HG02870 (cell line): ENCODE measurements at regions not wholly inside any gene's neighbourhood (a gene's known extent, or its start where the extent isn't known, plus 50 kb on each side); places are given as distances from the start of the nearest gene placed in this dataset.

Experiments
- ATAC-seq: cut with Tn5 transposase; IDR thresholded peaks from one replicate; pipeline ENCODE4 v1.9.1; 2021; ENCODE audit warnings: mild to moderate bottlenecking, moderate library complexity; ENCODE audit not compliant: unreplicated experiment

DNA sequence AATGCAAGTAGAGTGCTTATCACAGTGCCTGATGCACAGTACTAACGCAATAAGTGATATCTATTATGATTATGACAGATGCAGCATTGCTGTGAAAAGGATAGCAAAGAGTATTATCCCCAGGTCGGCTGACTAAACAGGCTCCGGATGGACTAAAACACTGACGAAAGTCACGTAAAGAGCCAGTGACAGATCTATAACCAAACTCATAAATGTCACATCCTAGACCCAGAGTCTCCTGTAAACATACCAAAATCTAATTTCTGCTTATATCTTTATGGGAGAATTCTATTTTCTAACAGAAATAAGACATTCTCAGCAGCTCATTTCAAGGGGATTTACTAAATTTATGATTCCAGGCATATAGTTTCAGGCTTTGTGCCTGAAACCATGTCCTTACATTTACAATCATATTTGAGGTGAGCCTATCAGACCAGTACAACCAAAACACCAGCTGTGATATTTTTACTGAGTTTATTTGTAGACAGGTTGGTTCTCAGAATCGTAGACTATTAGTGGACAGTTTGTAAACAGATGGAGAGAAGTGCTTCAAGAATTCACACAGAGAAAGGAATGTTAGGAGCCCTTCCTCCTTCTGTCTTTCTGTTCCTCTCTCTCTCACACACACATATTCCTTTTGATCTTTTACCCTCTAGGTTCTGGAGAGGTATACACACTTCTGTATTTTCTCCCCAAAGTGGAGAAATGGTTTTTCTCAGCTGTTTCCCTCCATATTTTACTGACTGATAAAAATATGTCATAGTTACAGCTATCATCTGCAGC is 52.4 kb upstream of the WDR26 start:
- no peak for ATAC-seq

DNA sequence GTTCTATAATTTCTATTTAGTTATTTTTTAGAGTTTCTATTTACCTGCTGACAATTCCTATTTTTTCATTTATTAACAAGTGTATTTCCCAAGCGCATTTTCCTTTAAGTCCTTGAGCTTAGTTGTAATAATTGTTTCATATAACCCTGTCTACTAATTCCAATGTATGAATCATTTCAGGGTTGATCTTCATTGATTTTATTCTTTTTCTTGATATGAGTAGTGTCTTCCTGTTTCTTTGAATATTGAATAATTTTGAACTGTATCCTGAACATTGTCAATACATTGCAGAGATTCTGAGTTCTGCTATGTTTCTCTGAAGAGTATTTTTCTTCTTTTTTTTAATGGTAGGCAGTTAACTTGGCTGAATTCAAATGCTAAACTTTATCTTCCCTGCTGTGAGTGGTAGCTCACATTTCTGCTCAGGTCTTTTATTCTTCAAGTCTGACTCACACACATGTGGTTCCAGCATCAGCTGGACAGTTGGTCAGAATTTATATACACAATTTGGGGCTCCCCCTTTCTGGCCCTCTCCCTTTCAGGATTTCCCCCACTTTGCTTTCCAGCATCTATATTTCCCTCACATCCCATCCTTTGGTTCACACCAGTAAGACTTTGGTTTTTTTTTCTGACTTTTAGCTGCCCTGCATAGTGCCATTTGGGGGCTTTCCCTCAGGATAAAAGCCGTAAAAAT is 54.4 kb upstream of the WDR26 start:
- no peak for ATAC-seq

DNA sequence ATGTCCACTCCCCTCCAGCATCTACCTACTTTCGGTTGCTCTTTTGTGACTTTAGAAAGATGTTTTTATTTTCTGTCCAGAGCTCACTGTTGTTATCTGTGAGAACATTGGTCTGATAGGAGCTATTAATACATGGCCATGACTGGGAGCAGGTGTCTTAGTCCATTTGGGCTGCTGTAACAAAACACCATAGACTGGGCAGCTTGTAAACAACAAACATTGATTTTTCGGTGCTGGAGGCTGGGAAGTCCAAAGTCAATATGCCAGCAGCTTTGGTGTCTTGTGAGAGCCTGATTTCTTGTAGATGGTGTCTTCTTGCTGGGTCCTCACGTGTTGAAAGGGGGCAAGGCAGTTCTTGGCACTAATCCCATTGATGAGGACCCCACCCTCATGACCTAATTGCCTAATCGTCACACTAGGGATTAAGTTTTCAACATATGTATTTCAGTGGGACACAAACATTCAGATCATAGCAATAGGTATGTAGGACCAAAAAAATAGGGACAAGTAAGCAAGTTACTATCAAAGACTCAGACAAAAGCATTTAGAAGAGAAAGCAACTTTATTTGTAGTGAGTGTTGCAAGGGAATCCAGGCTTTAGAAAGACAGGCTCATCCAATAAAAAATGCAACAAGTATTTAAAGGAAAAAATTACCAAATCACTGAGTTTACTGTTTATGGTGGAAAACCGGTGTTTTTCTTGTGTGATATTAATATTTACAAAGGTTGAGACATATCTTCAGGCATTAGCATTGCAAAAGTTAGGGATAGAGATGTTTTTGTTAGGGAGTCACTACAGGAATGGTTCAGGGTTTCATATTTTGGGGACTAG is 55.2 kb upstream of the WDR26 start:
- ATAC-seq = no peak

DNA sequence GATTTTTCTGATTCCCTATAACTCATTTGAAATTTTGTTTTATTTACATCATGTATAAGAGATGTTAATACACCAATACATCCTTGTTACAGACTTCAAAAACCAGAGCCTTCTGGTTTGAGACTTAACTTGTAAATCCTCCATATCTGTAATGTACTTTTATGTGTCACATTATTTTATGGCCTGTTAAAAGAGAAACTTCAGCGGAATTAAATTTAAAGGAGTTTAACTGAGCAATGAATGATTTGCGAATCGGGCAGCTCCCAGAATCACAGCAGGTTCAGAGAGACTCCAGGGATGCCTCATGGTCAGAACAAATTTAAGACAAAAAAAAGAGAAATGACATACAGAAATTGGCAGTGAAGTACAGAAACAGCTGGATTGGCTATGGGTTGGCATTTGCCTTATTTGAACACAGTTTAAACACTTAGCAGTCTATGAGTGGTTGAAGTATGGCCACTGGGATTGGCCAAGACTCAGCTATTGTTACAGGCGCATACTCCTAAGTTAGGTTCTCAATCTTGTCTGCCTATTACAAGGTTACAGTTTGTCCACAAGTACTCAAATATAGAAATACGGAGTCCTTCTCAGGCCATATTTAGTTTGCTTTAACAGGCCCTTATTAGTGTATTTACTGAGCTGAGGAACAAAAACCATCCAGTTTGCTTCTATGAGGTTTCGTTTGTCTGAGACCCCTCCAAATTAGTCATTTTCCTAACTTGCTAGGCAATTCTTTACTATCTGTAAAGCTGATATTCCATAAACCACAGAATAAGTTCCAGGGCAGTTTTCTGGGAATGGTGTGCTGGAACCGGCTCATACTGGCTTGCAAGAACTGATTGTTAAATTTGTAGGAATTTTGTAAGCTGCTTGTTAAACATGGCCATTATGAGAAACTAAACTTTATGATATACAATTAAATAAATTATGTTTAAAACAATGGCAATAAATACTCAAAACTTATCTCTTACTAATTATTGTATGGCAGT is 56.2 kb upstream of the WDR26 start:
- no peak for ATAC-seq

DNA sequence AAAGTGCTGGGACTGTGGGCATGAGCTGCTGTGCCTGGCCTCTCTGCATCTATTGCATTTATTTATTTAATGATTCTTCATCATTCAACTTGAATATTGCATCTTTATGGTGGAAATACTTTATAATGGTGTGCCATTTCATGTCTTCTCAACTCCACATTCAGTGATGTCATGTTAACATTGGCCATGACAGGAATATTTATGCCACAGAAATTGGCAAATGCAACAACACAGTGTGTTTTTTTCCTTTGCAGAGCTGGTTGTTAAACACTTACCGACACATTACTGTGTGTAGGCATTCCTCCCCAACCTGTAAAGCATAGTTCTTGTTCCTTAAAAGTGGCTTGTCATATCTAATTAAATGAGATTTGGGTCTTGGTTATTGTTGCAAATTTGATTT is 57.4 kb upstream of the WDR26 start:
- no peak for ATAC-seq

DNA sequence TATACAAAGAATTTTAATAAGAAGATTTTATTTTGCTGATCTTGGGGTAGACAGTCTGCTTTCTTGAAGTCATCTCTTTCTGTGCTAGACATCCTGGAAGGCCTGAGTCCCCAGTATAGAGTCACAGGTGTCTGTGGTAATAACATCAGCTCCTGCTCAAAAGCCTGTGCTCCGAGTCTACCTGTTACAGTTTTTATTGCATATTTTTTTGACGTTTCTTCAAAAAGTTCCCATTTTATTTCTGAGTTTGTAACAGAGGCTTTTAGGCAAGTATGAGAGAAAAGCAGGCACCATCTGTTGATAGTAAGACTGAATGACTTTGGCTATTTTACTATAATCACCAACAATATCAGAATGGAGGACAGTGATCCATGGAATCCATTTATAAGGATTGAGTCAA is 58.0 kb upstream of the WDR26 start:
- ATAC-seq = no peak

DNA sequence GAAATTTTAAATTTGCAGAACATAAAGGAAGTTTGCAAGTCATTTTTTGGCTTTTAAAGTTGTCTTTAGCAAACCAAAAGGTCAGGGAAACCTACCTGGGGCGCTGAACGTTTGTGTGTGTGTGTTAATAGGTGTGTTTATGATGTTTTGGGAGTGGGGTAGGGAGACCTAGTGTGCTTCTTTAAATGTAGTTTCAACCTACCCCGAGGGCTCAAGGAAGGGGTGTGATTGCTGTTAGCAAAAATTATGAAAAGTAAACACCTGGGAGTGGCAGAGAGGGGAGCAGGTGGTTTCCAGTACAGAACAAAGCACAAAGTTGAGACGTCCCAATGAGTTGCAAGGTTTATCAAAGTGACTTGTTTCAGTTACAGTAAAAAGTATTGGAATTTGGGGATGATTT is 58.7 kb upstream of the WDR26 start:
- no peak for ATAC-seq

DNA sequence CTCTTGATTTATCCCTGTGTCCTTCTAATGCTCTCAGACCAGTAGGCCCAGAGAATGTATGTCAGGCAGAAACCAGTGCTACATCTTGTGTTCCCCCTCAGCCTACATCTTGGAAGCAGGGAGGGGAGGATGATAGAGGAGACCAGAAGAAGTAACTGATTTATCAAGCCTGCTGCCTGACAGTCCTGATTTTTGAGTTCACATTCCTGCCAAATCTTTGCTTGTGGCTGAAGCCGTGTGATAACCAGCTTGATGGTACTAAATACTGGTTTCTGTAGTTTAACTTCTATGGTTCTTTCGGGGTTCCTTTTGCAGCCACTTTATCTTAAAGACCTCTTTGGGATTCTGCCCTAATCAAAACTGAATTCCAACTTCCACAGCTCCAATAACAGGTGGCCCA is 59.7 kb upstream of the WDR26 start:
- ATAC-seq = no peak

DNA sequence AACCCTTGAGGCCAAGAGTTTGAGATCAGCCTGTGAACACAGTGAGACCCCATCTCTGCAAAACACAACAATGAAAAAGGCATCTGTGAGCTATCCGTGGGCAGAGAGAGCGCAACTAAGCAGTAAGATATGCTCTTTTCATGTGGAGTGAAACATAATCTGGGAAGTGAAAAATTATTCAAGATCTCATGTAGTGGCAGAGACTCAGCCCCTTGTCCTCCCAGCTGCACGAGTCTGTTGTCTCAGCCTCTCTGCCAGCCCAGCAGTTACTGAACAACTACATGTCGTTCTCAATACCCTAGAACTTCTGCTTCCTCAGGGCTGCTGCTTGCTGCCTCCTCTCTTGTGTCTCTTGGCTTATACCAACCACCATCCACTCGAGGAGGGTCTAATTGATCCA is 61.3 kb upstream of the WDR26 start:
- ATAC-seq = no peak

DNA sequence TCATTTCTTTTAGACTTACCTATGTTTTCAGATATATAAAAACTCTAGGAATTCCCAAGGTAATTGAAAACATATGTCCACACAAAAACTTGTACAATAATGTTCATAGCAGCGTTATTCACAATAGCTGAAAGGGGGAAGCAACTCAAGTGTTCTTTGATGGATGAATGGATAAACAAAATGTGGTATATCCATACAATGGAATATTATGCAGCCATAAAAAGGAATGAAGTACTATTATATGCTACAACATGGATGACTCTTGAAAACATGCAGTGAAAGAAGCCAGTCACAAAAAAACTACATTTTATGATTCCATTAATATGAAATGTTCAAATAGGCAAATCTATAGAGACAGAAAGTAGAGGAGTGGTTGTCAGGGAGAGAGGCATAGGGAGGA is 62.2 kb upstream of the WDR26 start:
- ATAC-seq = no peak

DNA sequence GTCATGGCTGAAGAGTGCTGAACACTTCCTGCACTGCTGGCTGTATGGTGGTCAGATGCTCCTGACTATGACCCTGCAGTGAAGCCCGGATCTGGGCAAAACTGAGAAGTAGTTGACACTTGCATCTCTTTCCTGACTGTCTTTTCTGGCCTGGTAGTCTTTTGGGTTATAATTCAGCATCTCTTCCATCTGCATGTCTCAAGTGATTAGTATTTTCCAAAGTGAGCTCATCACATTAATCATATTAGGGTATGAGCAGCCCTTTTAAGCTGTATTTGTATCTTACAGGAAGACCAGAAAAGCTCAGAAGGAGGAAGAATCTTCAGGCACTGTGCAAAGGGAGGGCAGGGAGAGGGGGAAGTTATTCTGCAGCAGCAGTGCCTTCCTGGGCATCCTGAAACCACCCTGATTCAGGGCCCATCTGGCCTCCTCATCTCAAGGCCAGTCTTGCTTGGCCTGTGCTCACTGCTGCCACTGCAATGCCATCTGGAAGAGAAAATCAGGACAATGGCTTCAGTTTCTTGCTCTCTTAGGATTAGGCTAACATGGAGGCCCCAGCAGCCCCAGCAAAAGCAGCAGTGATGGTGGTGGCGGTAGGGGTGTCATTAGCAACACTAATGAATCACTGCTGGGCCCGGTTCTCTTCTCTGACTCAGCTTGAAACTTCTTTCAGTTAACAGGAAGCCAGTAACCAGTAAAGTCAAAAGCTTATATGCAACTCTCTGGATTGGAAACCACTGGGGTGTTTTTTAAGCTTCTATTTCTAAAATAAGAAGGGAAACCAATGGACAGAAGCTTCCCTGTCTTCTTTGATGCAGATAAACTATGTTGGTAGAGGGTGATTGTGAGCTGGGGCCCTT is 63.3 kb upstream of the WDR26 start:
- peak; percentile 96 for ATAC-seq

DNA sequence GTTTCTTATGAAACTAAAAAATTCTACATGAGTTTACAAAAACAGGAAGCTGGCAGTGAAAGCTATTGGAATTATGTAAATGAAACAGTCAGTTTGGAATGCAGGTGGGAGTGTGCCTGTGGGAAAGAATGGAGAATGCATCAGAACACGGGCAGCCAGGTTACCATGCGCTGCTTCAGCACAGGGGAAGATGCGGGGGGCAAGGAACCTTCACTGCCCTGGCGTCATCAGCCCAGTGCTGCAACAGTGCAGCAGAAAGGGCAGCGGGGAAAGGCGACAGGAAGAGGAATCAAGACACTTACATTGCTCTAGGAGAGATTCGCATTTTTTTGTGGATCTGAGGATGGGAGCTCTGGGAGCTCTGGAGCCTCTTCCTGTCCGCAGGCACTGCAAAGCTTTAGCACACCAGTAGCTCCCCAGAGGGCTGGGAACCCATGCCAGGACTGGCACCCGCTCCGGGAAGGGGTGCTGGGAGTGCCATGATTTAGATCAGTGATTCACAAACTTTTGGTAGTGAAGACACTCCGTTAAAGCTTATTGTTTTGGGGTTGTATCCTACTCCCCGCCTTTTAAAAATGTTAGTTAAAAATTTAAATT is 64.1 kb upstream of the WDR26 start:
- peak; percentile 0 for ATAC-seq

DNA sequence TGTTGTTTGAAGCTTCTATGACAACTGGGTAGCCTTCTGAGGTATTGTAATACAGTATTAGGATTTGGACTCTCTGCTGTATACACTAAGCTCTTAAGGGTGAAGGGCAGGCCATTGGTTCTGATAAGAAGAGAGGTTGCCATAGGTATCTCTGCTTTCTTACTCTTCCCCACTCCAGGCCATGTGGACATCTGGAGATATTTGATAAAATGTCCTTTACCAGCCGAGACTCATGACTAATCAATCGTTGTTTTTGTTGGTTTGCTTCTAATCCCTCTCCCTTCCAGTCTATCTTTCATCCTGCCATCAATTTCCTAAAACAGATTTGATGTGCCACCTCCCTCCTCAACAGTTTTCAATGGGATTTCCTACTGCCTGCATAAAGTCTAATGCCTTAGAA is 64.6 kb upstream of the WDR26 start:
- no peak for ATAC-seq

DNA sequence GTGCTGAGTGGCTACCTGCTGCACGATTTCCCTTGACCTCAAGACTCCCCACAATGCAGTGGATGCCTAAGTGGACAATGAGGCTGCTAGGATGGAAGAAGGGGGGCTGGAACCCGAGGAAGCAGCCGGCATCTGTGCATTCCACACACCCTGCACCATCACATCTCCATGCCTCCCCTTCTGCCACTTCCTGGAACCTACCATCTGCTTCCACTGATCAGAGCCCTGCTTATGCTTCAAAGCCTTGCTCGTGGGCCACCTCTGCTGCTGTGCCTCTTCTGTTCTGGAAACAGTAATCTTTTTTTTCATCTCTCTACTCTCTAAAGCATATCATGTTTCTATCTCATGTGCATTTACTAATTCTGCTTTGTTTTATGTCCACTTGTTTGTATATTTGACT is 66.2 kb upstream of the WDR26 start:
- ATAC-seq = no peak

DNA sequence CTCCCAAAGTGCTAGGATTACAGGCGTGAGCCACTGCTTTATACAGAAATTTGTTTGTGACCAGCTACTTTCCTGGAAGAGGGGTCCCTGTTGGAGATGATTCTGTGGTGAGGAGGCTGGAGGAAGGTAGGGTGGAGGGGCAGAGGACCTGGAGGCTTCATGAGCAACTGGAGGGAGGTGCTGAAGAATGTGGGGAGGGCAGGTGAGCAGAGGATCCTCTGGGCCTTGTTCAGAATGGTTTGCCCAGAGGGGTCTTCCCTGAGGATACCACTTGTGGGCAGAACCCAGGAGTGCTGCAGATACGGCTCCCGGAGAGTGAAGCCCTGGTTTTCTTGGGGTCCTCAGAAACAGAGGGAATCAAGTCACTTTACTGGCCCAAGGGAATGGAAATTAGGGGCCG is 67.2 kb upstream of the WDR26 start:
- no peak for ATAC-seq

DNA sequence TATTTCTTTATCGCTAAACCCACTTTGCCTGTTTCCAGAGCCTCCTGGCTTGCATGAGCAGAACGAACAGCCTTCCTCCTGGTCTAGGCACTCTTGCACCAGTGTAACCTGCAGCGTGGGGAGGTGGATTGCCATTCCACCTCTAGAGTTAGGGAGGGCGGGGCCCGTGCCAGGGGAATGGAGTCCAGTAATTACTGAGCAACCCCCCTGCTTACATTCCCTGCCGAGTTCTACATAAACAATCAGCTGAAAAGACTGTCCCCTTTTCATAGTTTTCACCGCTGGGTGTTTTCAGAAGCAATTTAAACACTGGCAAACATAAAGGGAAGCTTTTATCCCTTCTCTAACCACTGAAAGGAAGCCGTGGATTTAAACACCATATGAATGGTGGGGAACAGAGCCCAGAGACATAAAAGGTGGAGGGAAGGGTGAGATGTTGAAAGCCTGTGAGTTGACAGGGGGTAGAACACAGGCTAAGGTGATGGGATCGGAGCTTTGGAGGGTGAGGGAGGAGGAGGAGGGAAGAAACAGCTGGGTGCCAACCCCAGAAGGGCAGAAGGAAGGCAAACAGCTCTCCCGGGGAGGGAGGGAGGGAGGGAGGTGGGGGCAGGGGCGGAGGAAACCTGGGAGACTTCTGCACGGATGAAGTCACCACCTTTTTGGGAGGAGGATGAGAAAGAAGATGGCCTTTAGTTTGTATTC is 68.0 kb upstream of the WDR26 start:
- no peak for ATAC-seq

DNA sequence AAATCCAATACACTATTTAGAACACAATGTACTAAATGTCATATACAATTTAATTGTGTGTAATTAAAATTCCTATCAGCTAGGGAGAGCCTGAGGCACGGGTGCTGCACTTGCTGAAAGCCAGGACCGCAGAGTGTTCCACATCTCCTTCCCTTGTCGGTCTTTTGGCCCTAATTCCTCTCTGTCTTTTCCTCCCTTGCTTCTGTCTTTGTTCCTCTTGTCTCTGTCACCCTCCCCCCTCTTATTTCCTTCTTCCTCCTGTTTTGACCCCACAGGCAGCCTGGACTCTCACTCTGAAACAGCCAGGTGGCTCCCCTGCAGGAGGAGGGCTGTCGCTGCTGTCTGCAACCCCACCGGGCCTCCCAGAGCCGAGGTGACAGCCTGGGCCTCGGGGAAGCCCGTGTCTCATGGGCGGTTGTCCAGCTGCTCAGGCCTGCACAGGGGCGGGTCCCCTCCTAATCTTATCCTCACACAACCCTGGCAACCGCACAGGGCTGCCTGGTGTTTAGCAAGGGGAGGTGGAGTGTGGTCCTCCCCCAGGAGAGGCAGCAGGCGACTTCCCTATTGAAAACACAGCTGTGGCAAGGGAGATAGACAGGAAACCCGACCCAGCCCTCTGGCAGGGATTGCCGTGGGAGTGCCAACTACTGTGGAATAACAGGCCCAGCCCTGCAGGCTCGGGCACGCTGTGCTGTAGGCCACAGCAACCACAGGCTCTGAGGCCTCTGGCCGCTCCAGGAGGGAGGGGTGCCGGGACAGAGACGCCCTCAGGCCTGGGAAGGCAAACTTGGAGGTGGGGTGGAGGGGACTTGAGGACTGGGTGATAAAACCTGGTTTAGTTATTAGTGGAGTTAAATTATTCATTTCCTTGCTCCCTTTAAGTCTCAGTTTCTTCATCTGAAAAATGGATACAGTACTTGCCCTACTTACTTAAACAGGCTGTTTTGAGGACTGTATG is 68.8 kb upstream of the WDR26 start:
- peak; percentile 88 for ATAC-seq
